ENCODE measurements at regions not wholly inside any gene's neighbourhood (a gene's known extent, or its start where the extent isn't known, plus 50 kb on each side); places are given as distances from the start of the nearest gene placed in this dataset.

- FAIRE-seq = no peak
- H3K9me3 Mint-ChIP-seq (ENCODE audit: unreplicated experiment) = no peaks in the 10 kb centered on the region
- no peak overlapping the region for H3K27ac Mint-ChIP-seq (ENCODE audit: unreplicated experiment)
Observed at GRCh38 chr2:160701822-160702221, 208.2 kb upstream of the RBMS1 start.

GRCh38 chr2:160702754-160703153 lies 209.1 kb upstream of the RBMS1 start:
- Mint-ChIP-seq H3K27ac (ENCODE audit: unreplicated experiment) (no peak overlapping the region), H3K4me3 (ENCODE audit: unreplicated experiment) (no peak overlapping the region), H3K27me3 (ENCODE audit: low read depth, unreplicated experiment) (peaks cover 2% of the 10 kb centered on the region), H3K9me3 (ENCODE audit: unreplicated experiment) (peaks cover 3% of the 10 kb centered on the region), H3K36me3 (ENCODE audit: low read depth, unreplicated experiment) (no peaks in the 10 kb centered on the region), H3K4me1 (ENCODE audit: low read depth, unreplicated experiment) (peaks cover 8% of the 10 kb centered on the region)
- Histone ChIP-seq H3K4me3 (ENCODE audit: insufficient read depth, low read depth, low read length) (no peak overlapping the region), H3K9me3 (ENCODE audit: insufficient read depth, low read depth, low read length) (no peaks in the 10 kb centered on the region), H3K9ac (ENCODE audit: low read length) (no peak overlapping the region), H2AFZ (ENCODE audit: low read depth, low read length) (no peak overlapping the region), H3K4me1 (ENCODE audit: insufficient read depth, low read length) (no peaks in the 10 kb centered on the region), H3K79me2 (ENCODE audit: insufficient read depth, low read length) (no peaks in the 10 kb centered on the region), H4K20me1 (ENCODE audit: insufficient read depth, low read length) (no peaks in the 10 kb centered on the region), H3K27me3 (ENCODE audit: insufficient read depth, low read length) (no peaks in the 10 kb centered on the region), H3K4me2 (ENCODE audit: low read length) (no peak overlapping the region), H3K27ac (ENCODE audit: low read depth, low read length) (no peak overlapping the region), H3K36me3 (ENCODE audit: insufficient read depth, low read length) (no peaks in the 10 kb centered on the region)
- FAIRE-seq (no peak), DNase-seq (ENCODE audit: low read depth) (no peak)
- TF ChIP-seq CTCF (IDR thresholded peaks at IDR 0.05; ENCODE audit: insufficient read depth, low read depth, low read length) (no peak), EZH2 (IDR thresholded peaks at IDR 0.05; ENCODE audit: insufficient read depth, low read length) (no peak)

More at GRCh38 chr2:160701822-160702221, 208.2 kb upstream of the RBMS1 start:
- Mint-ChIP-seq H3K36me3 (ENCODE audit: low read depth, unreplicated experiment) (no peaks in the 10 kb centered on the region), H3K4me1 (ENCODE audit: low read depth, unreplicated experiment) (peaks cover 8% of the 10 kb centered on the region), H3K27me3 (ENCODE audit: low read depth, unreplicated experiment) (peaks cover 2% of the 10 kb centered on the region), H3K4me3 (ENCODE audit: unreplicated experiment) (no peak overlapping the region)
- Histone ChIP-seq H3K36me3 (ENCODE audit: insufficient read depth, low read length) (no peaks in the 10 kb centered on the region), H3K9me3 (ENCODE audit: insufficient read depth, low read depth, low read length) (no peaks in the 10 kb centered on the region), H3K4me2 (ENCODE audit: low read length) (no peak overlapping the region), H2AFZ (ENCODE audit: low read depth, low read length) (no peak overlapping the region), H4K20me1 (ENCODE audit: insufficient read depth, low read length) (no peaks in the 10 kb centered on the region), H3K4me3 (ENCODE audit: insufficient read depth, low read depth, low read length) (no peak overlapping the region), H3K9ac (ENCODE audit: low read length) (no peak overlapping the region), H3K27ac (ENCODE audit: low read depth, low read length) (no peak overlapping the region), H3K4me1 (ENCODE audit: insufficient read depth, low read length) (no peaks in the 10 kb centered on the region), H3K79me2 (ENCODE audit: insufficient read depth, low read length) (no peaks in the 10 kb centered on the region), H3K27me3 (ENCODE audit: insufficient read depth, low read length) (no peaks in the 10 kb centered on the region)
- TF ChIP-seq CTCF (IDR thresholded peaks at IDR 0.05; ENCODE audit: insufficient read depth, low read depth, low read length) (no peak), EZH2 (IDR thresholded peaks at IDR 0.05; ENCODE audit: insufficient read depth, low read length) (no peak)
- DNase-seq (ENCODE audit: low read depth) = no peak

GRCh38 chr2:160703648-160704585 lies 210.3 kb upstream of the RBMS1 start:
- H3K4me3 ChIP-seq (ENCODE audit: insufficient read depth, low read depth, low read length) = no peak overlapping the region
- no peaks in the 10 kb centered on the region for H3K9me3 ChIP-seq (ENCODE audit: insufficient read depth, low read depth, low read length)
- peaks cover 2% of the 10 kb centered on the region for H3K27me3 Mint-ChIP-seq (ENCODE audit: low read depth, unreplicated experiment)
- no peak overlapping the region for H3K27ac ChIP-seq (ENCODE audit: low read depth, low read length)
- TF ChIP-seq EZH2 (IDR thresholded peaks at IDR 0.05; ENCODE audit: insufficient read depth, low read length) (no peak), CTCF (IDR thresholded peaks at IDR 0.05; ENCODE audit: insufficient read depth, low read depth, low read length) (no peak)
- no peak overlapping the region for H2AFZ ChIP-seq (ENCODE audit: low read depth, low read length)
- H3K79me2 ChIP-seq (ENCODE audit: insufficient read depth, low read length) = no peaks in the 10 kb centered on the region
- H3K27me3 ChIP-seq (ENCODE audit: insufficient read depth, low read length) = no peaks in the 10 kb centered on the region
- no peak for DNase-seq (ENCODE audit: low read depth)
- no peak overlapping the region for H3K4me3 Mint-ChIP-seq (ENCODE audit: unreplicated experiment)
- no peaks in the 10 kb centered on the region for H3K4me1 ChIP-seq (ENCODE audit: insufficient read depth, low read length)
- no peaks in the 10 kb centered on the region for H3K36me3 Mint-ChIP-seq (ENCODE audit: low read depth, unreplicated experiment)
- H3K4me1 Mint-ChIP-seq (ENCODE audit: low read depth, unreplicated experiment) = peaks cover 8% of the 10 kb centered on the region
- no peaks in the 10 kb centered on the region for H4K20me1 ChIP-seq (ENCODE audit: insufficient read depth, low read length)
- no peak overlapping the region for H3K27ac Mint-ChIP-seq (ENCODE audit: unreplicated experiment)
- H3K4me2 ChIP-seq (ENCODE audit: low read length) = no peak overlapping the region
- peaks cover 8% of the 10 kb centered on the region for H3K9me3 Mint-ChIP-seq (ENCODE audit: unreplicated experiment)
- FAIRE-seq = no peak
- no peak overlapping the region for H3K9ac ChIP-seq (ENCODE audit: low read length)
- H3K36me3 ChIP-seq (ENCODE audit: insufficient read depth, low read length) = no peaks in the 10 kb centered on the region

All from astrocyte (in vitro differentiated cells and primary cell).